NCI-H345 (cell line): ENCODE measurements at regions not wholly inside any gene's neighbourhood (a gene's known extent, or its start where the extent isn't known, plus 50 kb on each side); places are given as distances from the start of the nearest gene placed in this dataset.
A peak's percentile ranks its signal among the peaks of the same experiment; 100 is the strongest.
"Not testable (repeated sequence)": the region's sequence is repeated elsewhere in the genome, so short reads cannot be mapped to it uniquely, and the experiment has no call there.

Experiments used
- DNase-seq: peaks from one replicate; lab custom pipeline; 2025; lab: John Stamatoyannopoulos, UW

GRCh38 chr13:95388420-95389079 lies 87.3 kb upstream of the ABCC4 start:
- no peak for DNase-seq

GRCh38 chr13:95391362-95391761 lies 90.1 kb upstream of the ABCC4 start:
- DNase-seq, result no peak

GRCh38 chr13:95391785-95392184 lies 90.5 kb upstream of the ABCC4 start:
- DNase-seq, result no peak

- DNase-seq, result no peak
Observed at GRCh38 chr13:95392597-95392996, 91.3 kb upstream of the ABCC4 start.

- DNase-seq, result no peak
Observed at GRCh38 chr13:95403349-95404140, 102.3 kb upstream of the ABCC4 start.

- DNase-seq, result peak; percentile 83
Observed at GRCh38 chr13:95404141-95404882, 103.1 kb upstream of the ABCC4 start.

- DNase-seq, result no peak
Observed at GRCh38 chr13:95406176-95406575, 104.9 kb upstream of the ABCC4 start.

GRCh38 chr13:95411428-95412040 lies 110.3 kb upstream of the ABCC4 start:
- no peak for DNase-seq

- no peak for DNase-seq
Observed at GRCh38 chr13:95418946-95419345, 117.7 kb upstream of the ABCC4 start.

- no peak for DNase-seq
Observed at GRCh38 chr13:95420501-95420900, 119.2 kb upstream of the ABCC4 start.

GRCh38 chr13:95426631-95427030 lies 125.4 kb upstream of the ABCC4 start:
- no peak for DNase-seq

- DNase-seq, result not testable (repeated sequence)
Observed at GRCh38 chr13:95430525-95430924, 122.0 kb upstream of the CLDN10 start.

GRCh38 chr13:95432141-95432540 lies 120.4 kb upstream of the CLDN10 start:
- DNase-seq, result no peak

GRCh38 chr13:95433537-95433936 lies 119.0 kb upstream of the CLDN10 start:
- no peak for DNase-seq

GRCh38 chr13:95434111-95434510 lies 118.4 kb upstream of the CLDN10 start:
- no peak for DNase-seq

- no peak for DNase-seq
Observed at GRCh38 chr13:95437561-95437960, 115.0 kb upstream of the CLDN10 start.

- no peak for DNase-seq
Observed at GRCh38 chr13:95438297-95438696, 114.2 kb upstream of the CLDN10 start.

- no peak for DNase-seq
Observed at GRCh38 chr13:95440441-95441088, 112.0 kb upstream of the CLDN10 start.

- DNase-seq, result no peak
Observed at GRCh38 chr13:95441326-95441725, 111.2 kb upstream of the CLDN10 start.

GRCh38 chr13:95444006-95444730 lies 108.4 kb upstream of the CLDN10 start:
- DNase-seq, result no peak

GRCh38 chr13:95445131-95445530 lies 107.4 kb upstream of the CLDN10 start:
- DNase-seq, result no peak
